GM10248 (cell line): ENCODE measurements at regions not wholly inside any gene's neighbourhood (a gene's known extent, or its start where the extent isn't known, plus 50 kb on each side); places are given as distances from the start of the nearest gene placed in this dataset.

Source experiments
- CTCF ChIA-PET: fragments of 300-600 bp; sonication (Branson Sonifier 250); formaldehyde crosslinking; extraction: SDS; loops from one replicate; lab custom pipeline; 2021; ENCODE audit warnings: antibody characterized with exemption; lab: Yijun Ruan, JAX
- POLR2A ChIA-PET: fragments of 350-650 bp; sonication (Branson Sonifier 250); formaldehyde crosslinking; extraction: SDS; loops from one replicate; lab custom pipeline; 2020; ENCODE audit warnings: antibody characterized with exemption; lab: Yijun Ruan, JAX
- DNase-seq: peaks from one replicate; pipeline ENCODE4 v3.0.0; 2012; ENCODE audit errors: extremely low spot score
- TF ChIP-seq, protein P1 (sequence below): IDR thresholded peaks from 2 replicates; pipeline ENCODE4 v1.5.1; 2012; ENCODE audit warnings: mild to moderate bottlenecking, low read depth; ENCODE audit errors: extremely low read depth, missing control alignments, control extremely low read depth

DNA sequence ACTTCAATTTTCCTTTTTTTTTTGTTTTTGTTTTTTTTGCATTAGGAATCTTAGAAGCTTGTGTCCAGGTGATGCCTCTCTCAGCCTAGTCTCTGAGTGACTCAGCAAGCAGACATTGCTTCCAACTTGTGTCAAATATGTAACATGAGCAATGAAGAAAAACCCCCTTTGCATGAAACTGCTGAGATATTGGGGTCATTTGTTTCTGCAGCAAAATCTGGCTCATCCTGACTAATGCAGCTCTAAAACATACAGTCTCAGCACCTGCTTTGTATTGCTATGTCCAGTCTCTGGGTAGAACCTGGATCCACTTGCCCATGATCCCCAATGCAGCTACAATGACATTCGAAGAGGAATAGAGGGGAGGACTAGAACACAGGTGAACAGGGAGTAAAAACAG lies 55.7 kb upstream of the LRFN2 start:
- ChIA-PET POLR2A (no interaction called here), CTCF (no interaction called here)
- TF ChIP-seq, protein P1, sequence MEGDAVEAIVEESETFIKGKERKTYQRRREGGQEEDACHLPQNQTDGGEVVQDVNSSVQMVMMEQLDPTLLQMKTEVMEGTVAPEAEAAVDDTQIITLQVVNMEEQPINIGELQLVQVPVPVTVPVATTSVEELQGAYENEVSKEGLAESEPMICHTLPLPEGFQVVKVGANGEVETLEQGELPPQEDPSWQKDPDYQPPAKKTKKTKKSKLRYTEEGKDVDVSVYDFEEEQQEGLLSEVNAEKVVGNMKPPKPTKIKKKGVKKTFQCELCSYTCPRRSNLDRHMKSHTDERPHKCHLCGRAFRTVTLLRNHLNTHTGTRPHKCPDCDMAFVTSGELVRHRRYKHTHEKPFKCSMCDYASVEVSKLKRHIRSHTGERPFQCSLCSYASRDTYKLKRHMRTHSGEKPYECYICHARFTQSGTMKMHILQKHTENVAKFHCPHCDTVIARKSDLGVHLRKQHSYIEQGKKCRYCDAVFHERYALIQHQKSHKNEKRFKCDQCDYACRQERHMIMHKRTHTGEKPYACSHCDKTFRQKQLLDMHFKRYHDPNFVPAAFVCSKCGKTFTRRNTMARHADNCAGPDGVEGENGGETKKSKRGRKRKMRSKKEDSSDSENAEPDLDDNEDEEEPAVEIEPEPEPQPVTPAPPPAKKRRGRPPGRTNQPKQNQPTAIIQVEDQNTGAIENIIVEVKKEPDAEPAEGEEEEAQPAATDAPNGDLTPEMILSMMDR: no peak
- no peak for DNase-seq

DNA sequence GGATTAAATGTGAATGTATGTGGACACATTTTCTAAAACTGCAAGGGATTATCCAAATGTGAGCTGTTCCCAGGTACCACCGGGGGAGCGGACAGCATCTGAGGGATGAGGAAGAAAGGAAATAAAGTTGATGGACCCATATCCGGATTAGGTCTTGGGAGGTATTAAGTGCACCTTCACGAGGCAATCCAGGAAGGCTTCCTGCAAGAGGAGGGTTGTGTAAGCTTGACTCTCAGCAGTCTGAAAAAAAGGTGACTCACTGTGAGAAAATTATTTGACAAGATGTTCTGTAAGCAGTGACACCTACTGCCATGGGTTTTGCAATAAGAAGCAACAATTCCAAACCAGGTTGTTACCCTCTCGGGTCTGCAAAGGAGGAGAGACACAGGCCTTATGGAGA lies 55.0 kb upstream of the LRFN2 start:
- CTCF ChIA-PET: interaction anchor here (1.3 kb wide), 1 partner anchor 17 kb away, joined by 3 read pairs; no protein-coding TSS in a partner anchor
- no peak for DNase-seq
- TF ChIP-seq, protein P1: no peak
- POLR2A ChIA-PET: no interaction called here

DNA sequence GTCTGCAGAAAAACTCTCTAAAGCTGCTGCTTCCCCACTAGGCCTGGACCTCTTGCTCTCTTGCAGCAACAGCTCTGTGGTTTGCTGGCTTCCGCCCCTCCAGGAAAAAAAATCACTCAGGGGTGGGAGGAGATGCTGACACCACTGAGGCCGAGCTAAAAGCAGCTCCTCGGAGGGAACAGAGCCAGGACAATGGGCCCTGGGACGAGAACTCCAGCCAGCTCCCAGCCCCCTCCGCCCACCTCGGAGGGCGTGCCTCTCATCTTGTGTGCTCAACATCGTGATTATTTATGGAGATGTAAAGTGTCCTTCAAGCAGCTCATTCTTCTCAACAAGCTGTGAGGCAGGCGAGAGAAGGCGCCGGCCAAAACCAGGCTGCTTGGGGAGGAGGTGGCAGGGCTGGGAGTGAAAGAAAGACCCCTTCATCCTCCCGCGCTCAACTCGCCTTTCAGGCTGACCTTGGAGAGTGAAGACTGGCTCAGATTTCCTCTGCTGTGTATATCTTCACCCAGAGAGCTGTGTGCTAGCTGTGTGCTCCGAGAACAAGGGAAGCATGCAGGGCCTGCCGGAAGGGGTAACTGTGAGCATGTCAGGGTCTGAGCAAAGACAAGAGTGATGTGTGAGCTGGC lies 53.5 kb upstream of the LRFN2 start:
- CTCF ChIA-PET: no interaction called here
- DNase-seq: no peak
- POLR2A ChIA-PET: no interaction called here
- TF ChIP-seq, protein P1: no peak
